ENCODE measurements at regions not wholly inside any gene's neighbourhood (a gene's known extent, or its start where the extent isn't known, plus 50 kb on each side); places are given as distances from the start of the nearest gene placed in this dataset.
A peak's percentile ranks its signal among the peaks of the same experiment; 100 is the strongest.
"Not testable (repeated sequence)": the region's sequence is repeated elsewhere in the genome, so short reads cannot be mapped to it uniquely, and the experiment has no call there.

- Mint-ChIP-seq H3K27me3 (ENCODE audit: low read depth) (no peaks in the 10 kb centered on the region), H3K4me1 (ENCODE audit: low read depth) (peaks cover 16% of the 10 kb centered on the region), H3K4me3 (ENCODE audit: unreplicated experiment) (no peak overlapping the region), H3K27ac (ENCODE audit: unreplicated experiment) (peak overlapping the region; percentile 52), H3K36me3 (ENCODE audit: low read depth) (no peaks in the 10 kb centered on the region), H3K9me3 (ENCODE audit: low read depth) (no peaks in the 10 kb centered on the region)
- no peak for TF ChIP-seq CTCF (IDR thresholded peaks at IDR 0.05)
- no peak for DNase-seq (ENCODE audit: low spot score)
These were observed 161.8 kb upstream of the PDE4B start for GRCh38 chr1:65630855-65631254.

- H3K9me3 Mint-ChIP-seq (ENCODE audit: low read depth), result no peaks in the 10 kb centered on the region
- H3K27ac Mint-ChIP-seq (ENCODE audit: unreplicated experiment), result no peak overlapping the region
- H3K4me3 Mint-ChIP-seq (ENCODE audit: unreplicated experiment), result no peak overlapping the region
- H3K36me3 Mint-ChIP-seq (ENCODE audit: low read depth), result no peaks in the 10 kb centered on the region
- no peaks in the 10 kb centered on the region for H3K27me3 Mint-ChIP-seq (ENCODE audit: low read depth)
- peaks cover 16% of the 10 kb centered on the region for H3K4me1 Mint-ChIP-seq (ENCODE audit: low read depth)
- no peak for TF ChIP-seq CTCF (IDR thresholded peaks at IDR 0.05)
- no peak for DNase-seq (ENCODE audit: low spot score)
These were observed 160.5 kb upstream of the PDE4B start for GRCh38 chr1:65632235-65632634.

- peaks cover 2% of the 10 kb centered on the region for H3K36me3 Mint-ChIP-seq (ENCODE audit: low read depth)
- H3K9me3 Mint-ChIP-seq (ENCODE audit: low read depth), result peaks cover 2% of the 10 kb centered on the region
- no peak for DNase-seq (ENCODE audit: low spot score)
- H3K4me1 Mint-ChIP-seq (ENCODE audit: low read depth), result no peaks in the 10 kb centered on the region
- TF ChIP-seq CTCF (IDR thresholded peaks at IDR 0.05), result no peak
- peaks cover 6% of the 10 kb centered on the region for H3K27me3 Mint-ChIP-seq (ENCODE audit: low read depth)
- no peak overlapping the region for H3K27ac Mint-ChIP-seq (ENCODE audit: unreplicated experiment)
- H3K4me3 Mint-ChIP-seq (ENCODE audit: unreplicated experiment), result no peak overlapping the region
These were observed 152.6 kb upstream of the PDE4B start for GRCh38 chr1:65640046-65640445.

- H3K27ac Mint-ChIP-seq (ENCODE audit: unreplicated experiment); H3K4me3 Mint-ChIP-seq (ENCODE audit: unreplicated experiment): not testable (repeated sequence)
These were observed 143.5 kb upstream of the PDE4B start for GRCh38 chr1:65649185-65649584.

GRCh38 chr1:65650682-65651081 is 142.0 kb upstream of the PDE4B start:
- Mint-ChIP-seq H3K27me3 (ENCODE audit: low read depth) (peaks cover 24% of the 10 kb centered on the region), H3K4me1 (ENCODE audit: low read depth) (no peaks in the 10 kb centered on the region), H3K4me3 (ENCODE audit: unreplicated experiment) (no peak overlapping the region), H3K9me3 (ENCODE audit: low read depth) (peaks cover 27% of the 10 kb centered on the region), H3K27ac (ENCODE audit: unreplicated experiment) (no peak overlapping the region), H3K36me3 (ENCODE audit: low read depth) (peaks cover 4% of the 10 kb centered on the region)
- no peak for DNase-seq (ENCODE audit: low spot score)
- TF ChIP-seq CTCF (IDR thresholded peaks at IDR 0.05), result no peak

More at GRCh38 chr1:65649185-65649584, 143.5 kb upstream of the PDE4B start:
- not testable (repeated sequence) for H3K36me3 Mint-ChIP-seq (ENCODE audit: low read depth); DNase-seq (ENCODE audit: low spot score); H3K4me1 Mint-ChIP-seq (ENCODE audit: low read depth)
- peaks cover 27% of the 10 kb centered on the region for H3K9me3 Mint-ChIP-seq (ENCODE audit: low read depth)
- peaks cover 18% of the 10 kb centered on the region for H3K27me3 Mint-ChIP-seq (ENCODE audit: low read depth)

GRCh38 chr1:65654526-65654925 is 138.2 kb upstream of the PDE4B start:
- not testable (repeated sequence) for DNase-seq (ENCODE audit: low spot score); H3K4me3 Mint-ChIP-seq (ENCODE audit: unreplicated experiment); H3K36me3 Mint-ChIP-seq (ENCODE audit: low read depth); H3K9me3 Mint-ChIP-seq (ENCODE audit: low read depth); H3K4me1 Mint-ChIP-seq (ENCODE audit: low read depth); H3K27ac Mint-ChIP-seq (ENCODE audit: unreplicated experiment)
- H3K27me3 Mint-ChIP-seq (ENCODE audit: low read depth), result peaks cover 35% of the 10 kb centered on the region

GRCh38 chr1:65657609-65658008 is 135.1 kb upstream of the PDE4B start:
- Mint-ChIP-seq H3K9me3 (ENCODE audit: low read depth) (peaks cover 16% of the 10 kb centered on the region), H3K27me3 (ENCODE audit: low read depth) (peaks cover 55% of the 10 kb centered on the region)
- not testable (repeated sequence) for H3K4me3 Mint-ChIP-seq (ENCODE audit: unreplicated experiment); H3K27ac Mint-ChIP-seq (ENCODE audit: unreplicated experiment); H3K4me1 Mint-ChIP-seq (ENCODE audit: low read depth); H3K36me3 Mint-ChIP-seq (ENCODE audit: low read depth); DNase-seq (ENCODE audit: low spot score)

All from chondrocyte (in vitro differentiated cells).